Adipocyte (in vitro differentiated cells): ENCODE measurements at regions not wholly inside any gene's neighbourhood (a gene's known extent, or its start where the extent isn't known, plus 50 kb on each side); places are given as distances from the start of the nearest gene placed in this dataset.
A peak's percentile ranks its signal among the peaks of the same experiment; 100 is the strongest.

Experiments used
- DNase-seq: peaks from one replicate; pipeline ENCODE4 v3.0.0-alpha.2; 2015; ENCODE audit warnings: low read depth
- H3K27me3 ChIP-seq: replicated peaks from 2 replicates; pipeline ENCODE4 v1.7.0; 2013; ENCODE audit warnings: mild to moderate bottlenecking, low read length, moderate library complexity; ENCODE audit not compliant: control insufficient read depth, insufficient read depth
- H3K36me3 ChIP-seq: 2 replicates; pipeline ENCODE4 v1.7.0; 2013; ENCODE audit warnings: low read length, mild to moderate bottlenecking, moderate library complexity; ENCODE audit not compliant: control insufficient read depth, insufficient read depth, severe bottlenecking
- H3K4me1 ChIP-seq: 2 replicates; pipeline ENCODE4 v1.7.0; 2013; ENCODE audit warnings: mild to moderate bottlenecking, low read length, moderate library complexity; ENCODE audit not compliant: control insufficient read depth, insufficient read depth
- H3K4me3 ChIP-seq: 2 replicates; pipeline ENCODE4 v1.7.0; 2013; ENCODE audit warnings: mild to moderate bottlenecking, low read length, moderate library complexity
- H3K9ac ChIP-seq: 2 replicates; pipeline ENCODE4 v1.7.0; 2013; ENCODE audit warnings: mild to moderate bottlenecking, low read length, moderate library complexity
- H3K9me3 ChIP-seq: 2 replicates; pipeline ENCODE4 v1.7.0; 2013; ENCODE audit warnings: mild to moderate bottlenecking, low read length, moderate library complexity; ENCODE audit not compliant: control insufficient read depth

DNA sequence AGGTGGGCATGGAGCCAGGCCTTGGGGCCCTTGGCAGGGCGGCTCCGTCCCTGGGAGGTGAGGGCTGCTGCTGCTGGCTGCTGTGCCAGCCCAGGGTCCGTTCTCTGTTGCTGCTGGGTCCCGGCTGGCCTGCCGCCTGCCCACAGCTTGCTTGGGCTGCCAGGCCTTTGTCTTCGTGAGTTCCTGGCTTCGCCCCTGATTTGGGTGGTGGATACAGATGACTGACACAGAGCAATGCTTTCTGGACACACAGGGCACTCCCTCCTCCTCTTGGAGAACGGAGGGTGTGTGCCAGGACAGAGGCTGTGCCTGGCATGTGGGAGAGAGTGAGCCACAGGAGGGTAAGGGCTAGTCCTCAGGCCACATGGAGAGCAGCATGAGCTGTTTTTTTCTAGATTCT, 166.1 kb downstream of the MACROH2A1 start:
- H3K36me3 ChIP-seq: no peaks in the 10 kb centered on the region
- H3K4me1 ChIP-seq: peaks cover 30% of the 10 kb centered on the region
- DNase-seq: no peak
- peaks cover 16% of the 10 kb centered on the region for H3K9me3 ChIP-seq
- no peak overlapping the region for H3K9ac ChIP-seq
- no peak overlapping the region for H3K4me3 ChIP-seq
- no peaks in the 10 kb centered on the region for H3K27me3 ChIP-seq

DNA sequence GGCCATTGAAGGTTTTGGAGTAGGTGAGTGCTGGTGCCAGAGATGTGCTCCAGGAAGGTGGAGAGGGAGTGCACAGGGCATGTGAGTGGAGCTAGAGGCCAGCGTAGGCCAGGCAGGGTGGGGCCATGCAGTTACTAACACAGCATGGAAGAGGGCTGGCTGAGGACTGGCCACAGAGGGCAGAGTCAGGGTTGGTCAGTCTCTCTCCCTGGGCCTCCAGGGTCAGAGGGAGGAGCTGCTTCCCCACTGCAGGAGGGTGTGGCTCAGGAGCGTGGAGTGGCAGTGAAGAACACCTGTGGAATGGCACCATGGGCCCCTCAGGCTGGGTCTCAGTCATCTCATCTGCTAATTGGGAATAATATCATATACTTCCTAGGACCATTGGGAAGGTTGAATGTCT, 167.7 kb downstream of the MACROH2A1 start:
- Histone ChIP-seq H3K9me3 (peaks cover 16% of the 10 kb centered on the region), H3K9ac (no peak overlapping the region), H3K27me3 (no peaks in the 10 kb centered on the region), H3K4me3 (no peak overlapping the region), H3K4me1 (peaks cover 23% of the 10 kb centered on the region), H3K36me3 (no peaks in the 10 kb centered on the region)
- DNase-seq: no peak

DNA sequence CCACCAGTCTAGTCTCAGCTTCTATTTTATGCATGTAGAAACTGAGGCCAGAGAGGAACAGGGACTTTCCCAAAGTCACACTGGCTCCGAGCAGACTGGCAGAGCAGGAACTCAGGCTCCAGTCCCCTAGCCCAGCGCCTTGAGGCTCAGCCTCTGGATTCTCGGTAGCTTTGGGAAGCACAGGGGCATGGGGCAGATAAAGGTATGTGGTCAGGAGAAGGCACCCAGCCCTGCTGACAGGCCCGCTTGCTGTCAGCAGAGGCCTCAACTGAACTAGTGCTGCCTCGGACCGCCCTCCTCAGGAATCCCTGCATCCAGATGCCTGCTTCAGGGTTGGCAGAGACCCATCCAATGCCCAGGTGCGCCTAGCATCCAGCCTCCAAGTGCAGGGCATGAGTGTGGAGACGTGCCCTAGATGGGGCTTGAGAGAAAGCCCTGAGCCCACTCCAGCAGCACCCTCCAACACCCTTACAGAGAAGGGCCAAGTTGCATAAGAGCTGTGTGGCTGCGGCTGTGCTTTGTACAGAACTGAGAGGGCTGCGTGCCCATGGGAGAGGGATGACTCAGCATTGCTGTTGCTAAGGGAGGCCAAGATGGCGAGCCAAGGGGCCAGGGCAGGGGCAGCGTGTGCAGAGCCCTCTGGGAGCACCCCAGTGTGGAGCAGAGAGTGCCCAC, 168.6 kb downstream of the MACROH2A1 start:
- DNase-seq: peak; percentile 63

DNA sequence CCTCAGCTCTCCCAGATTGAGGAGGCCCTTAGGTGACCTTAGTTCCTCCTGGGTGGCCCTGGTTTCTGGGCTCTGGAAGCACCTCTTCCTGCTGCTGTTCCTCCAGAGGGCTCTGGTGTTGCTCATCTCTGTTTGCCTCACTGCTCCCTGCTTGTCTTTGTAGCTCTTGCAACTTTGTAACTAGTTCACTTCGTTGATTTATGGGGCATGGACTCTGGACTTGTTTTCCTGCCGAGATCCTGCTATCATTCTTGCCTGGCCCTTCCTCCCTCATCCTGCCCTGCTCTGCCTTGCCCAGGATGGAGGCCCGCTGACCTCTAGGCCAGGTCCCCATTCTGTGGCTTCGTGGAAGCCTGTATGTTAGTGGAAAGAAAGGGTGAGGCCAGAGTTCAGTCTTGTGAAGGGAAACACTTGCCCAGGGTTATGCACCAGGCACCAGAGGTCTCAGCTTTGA, 169.3 kb downstream of the MACROH2A1 start:
- DNase-seq: no peak
- Histone ChIP-seq H3K9ac (no peak overlapping the region), H3K4me3 (no peak overlapping the region), H3K9me3 (peaks cover 16% of the 10 kb centered on the region), H3K4me1 (peaks cover 23% of the 10 kb centered on the region), H3K27me3 (peaks cover 4% of the 10 kb centered on the region), H3K36me3 (no peaks in the 10 kb centered on the region)

More for the DNA sequence above, 168.6 kb downstream of the MACROH2A1 start:
- H3K9me3 ChIP-seq: peaks cover 16% of the 10 kb centered on the region
- H3K9ac ChIP-seq: no peak overlapping the region
- H3K36me3 ChIP-seq: no peaks in the 10 kb centered on the region
- peak overlapping the region; percentile 30 for H3K4me3 ChIP-seq
- peaks cover 23% of the 10 kb centered on the region for H3K4me1 ChIP-seq
- H3K27me3 ChIP-seq: peaks cover 1% of the 10 kb centered on the region

DNA sequence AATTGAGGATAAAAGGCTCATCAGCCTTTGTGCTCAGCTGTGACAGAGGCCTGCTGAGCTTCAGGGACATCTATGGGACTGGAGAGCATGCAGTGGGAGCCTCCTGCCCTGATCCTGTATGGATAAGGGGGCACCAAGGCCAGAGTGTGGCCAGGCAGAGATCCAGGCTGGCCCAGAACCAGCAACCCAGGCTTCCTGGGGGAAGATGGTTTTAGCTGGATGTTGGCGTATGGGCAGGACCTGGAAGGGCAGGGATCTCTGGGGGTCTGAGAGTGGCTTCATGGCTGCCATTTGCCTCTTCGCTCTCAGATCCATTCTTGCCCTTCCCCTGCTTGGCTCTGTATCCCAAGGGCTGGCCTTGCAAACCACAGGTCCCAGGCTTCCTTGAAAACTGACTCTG, 169.9 kb downstream of the MACROH2A1 start:
- Histone ChIP-seq H3K36me3 (no peaks in the 10 kb centered on the region), H3K4me3 (no peak overlapping the region), H3K4me1 (peaks cover 23% of the 10 kb centered on the region), H3K27me3 (peaks cover 4% of the 10 kb centered on the region), H3K9ac (no peak overlapping the region), H3K9me3 (peaks cover 16% of the 10 kb centered on the region)
- DNase-seq: no peak

DNA sequence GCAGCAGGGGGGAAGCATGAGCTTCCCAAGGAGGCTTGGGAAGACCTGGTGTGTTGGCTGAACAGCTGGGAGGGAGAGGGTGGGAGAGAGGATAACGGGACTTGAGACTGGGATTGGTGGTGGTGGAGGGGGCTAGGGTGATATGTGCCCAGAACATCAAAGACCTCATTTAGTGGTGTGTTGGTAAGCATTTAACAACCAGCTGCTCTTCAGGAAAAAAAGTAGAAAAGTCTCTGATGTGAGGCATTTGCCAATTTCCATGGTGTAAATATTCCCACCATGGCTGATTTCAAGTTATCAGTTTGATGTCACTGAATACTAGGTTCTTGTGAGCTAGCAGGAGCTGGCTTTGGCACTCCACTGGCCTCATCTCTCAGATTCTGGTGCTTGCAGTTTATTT, 170.8 kb downstream of the MACROH2A1 start:
- Histone ChIP-seq H3K4me3 (no peak overlapping the region), H3K4me1 (peaks cover 23% of the 10 kb centered on the region), H3K9me3 (peaks cover 16% of the 10 kb centered on the region), H3K27me3 (peaks cover 4% of the 10 kb centered on the region), H3K9ac (no peak overlapping the region), H3K36me3 (no peaks in the 10 kb centered on the region)
- no peak for DNase-seq

DNA sequence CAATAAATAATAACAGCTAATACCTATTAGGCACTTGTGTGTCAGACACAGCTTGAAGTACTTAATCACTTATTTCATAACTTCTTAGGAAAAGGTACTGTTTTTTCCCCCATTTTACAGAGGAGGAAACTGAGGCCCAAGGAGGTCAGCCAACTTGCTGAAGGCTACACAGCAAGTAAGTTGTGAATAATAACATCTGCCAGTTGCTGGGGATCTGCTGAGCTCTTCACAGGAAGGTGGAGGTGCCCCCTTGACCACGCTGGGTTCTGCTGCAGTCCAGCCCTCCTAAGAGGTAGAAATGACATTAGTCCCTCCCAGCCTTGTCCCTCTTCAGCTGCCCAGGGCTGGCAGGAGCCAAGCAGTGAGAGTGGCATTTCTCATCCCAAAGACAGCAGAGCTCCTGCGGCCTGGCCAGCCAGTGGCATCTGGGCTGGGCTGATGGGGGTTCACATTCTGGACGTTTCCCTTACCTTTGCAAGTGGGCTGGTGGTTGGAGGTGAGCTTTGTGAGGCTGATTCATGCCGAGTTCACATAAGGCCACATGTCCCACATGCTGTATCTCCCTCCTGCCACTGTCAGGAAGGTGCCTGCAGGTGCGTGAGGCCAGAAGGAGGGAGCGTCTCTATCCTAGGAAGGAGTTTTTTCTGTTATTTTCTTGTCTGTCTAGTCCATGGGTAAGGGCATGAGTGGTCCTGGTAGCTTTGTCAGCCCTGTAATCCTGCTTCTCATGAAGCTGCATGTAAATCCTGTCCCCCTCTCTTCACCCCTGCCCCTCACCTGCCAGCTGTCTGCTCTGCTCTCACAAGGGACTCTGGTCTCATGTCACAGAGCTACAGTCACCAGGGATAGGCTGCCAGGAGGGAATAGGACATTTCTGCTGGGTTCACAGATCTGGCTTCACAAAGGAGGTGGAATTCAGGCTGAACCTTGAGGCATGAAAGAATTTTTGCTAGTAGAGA, 171.7 kb downstream of the MACROH2A1 start:
- DNase-seq: no peak
- Histone ChIP-seq H3K36me3 (no peaks in the 10 kb centered on the region), H3K9me3 (peaks cover 16% of the 10 kb centered on the region), H3K4me3 (no peak overlapping the region), H3K27me3 (peaks cover 4% of the 10 kb centered on the region), H3K9ac (no peak overlapping the region), H3K4me1 (peaks cover 23% of the 10 kb centered on the region)

DNA sequence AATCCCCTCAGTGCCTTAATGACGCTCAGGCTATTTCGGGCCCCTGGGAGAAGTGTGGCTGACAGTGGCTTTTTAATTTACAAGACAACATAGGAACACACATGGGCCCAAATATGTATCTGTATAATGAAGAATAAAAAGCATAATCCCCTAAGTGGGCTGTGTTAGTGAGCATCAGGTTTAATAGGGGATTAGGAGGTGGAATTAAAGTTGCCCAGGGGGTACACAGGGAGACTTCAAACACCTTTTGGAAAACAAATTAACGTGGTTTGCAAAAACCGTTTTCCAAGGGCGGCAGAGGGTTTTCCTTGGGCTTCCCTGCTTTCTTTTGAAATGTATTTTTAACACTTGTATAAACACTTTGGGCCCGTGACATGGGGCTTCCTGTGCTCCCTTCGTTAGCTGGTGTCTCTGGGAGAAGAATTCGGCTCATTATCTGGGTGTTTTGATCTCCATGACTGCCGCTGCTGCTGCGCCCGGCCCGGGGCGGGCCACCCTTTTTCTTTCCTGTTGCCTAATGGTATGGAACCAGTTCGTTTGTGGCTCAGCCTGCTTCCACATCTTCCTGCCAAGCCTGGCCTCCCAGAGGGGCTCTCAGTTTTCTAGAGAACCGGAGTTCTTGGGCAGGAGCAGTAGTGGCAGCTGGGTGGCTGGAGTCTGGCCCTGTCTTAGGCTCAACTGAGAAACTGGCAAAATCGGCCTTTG, 173.0 kb downstream of the MACROH2A1 start:
- Histone ChIP-seq H3K4me3 (no peak overlapping the region), H3K27me3 (peaks cover 4% of the 10 kb centered on the region), H3K9ac (no peak overlapping the region), H3K36me3 (no peaks in the 10 kb centered on the region), H3K4me1 (peaks cover 22% of the 10 kb centered on the region), H3K9me3 (peaks cover 16% of the 10 kb centered on the region)
- DNase-seq: no peak

DNA sequence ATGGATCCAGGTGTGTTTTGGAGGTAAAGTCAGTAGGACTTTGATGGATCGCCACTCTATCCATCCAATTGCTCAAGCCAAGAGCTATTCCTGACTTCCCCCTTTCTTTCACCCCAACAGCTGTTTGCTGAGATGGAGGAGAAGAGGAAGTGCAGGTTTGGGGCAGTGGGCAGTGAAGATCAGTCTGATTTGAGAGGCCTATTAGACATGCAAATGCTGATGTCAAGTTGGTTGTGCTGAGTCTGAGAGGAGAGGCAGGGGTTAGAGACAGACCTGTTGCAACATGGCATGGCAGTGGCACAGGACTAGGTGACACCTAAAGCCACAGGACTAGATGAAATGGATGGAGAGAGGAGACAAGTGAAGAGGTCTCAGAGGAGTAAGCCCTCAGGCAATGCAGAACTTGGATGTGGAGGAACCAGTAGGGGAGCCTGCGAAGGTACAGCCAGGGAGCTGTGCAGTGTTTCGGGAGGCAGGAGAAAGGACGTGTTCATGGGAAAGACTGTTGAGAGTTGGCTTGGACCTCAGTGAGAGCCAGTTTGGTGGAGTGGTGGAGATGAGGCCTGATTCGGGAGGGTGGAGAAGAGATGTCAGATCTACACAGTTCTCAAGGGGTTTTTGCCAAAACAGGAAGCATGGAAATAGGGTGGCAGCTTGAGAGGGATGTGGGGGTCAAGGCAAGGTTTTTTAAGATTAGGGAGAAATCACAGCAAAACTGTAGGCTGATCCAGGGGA, 175.0 kb downstream of the MACROH2A1 start:
- Histone ChIP-seq H3K4me1 (peaks cover 4% of the 10 kb centered on the region), H3K9me3 (peaks cover 9% of the 10 kb centered on the region), H3K36me3 (no peaks in the 10 kb centered on the region), H3K9ac (no peak overlapping the region), H3K27me3 (peaks cover 4% of the 10 kb centered on the region), H3K4me3 (no peak overlapping the region)
- no peak for DNase-seq

DNA sequence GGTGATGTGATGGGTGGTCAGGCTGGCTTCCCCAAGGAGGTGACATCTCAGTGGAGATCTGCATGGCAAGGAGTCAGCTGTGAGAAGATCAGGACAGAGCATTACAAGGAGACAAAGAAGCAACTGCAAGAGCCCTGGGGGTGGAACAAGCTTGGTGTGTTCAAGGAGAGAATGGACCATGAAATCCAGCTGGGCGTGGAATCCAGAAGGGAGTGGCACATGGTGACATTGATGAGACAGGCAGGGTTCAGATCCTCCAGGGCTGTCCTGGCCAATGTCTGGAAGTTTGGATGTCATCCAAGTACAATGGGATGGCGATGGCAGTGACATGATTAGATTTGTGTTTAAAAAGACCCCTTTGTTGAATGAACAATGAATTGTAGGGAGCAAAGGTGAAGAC, 175.6 kb downstream of the MACROH2A1 start:
- peaks cover 4% of the 10 kb centered on the region for H3K9me3 ChIP-seq
- no peak for DNase-seq
- H3K9ac ChIP-seq: no peak overlapping the region
- H3K36me3 ChIP-seq: no peaks in the 10 kb centered on the region
- no peak overlapping the region for H3K4me3 ChIP-seq
- peaks cover 4% of the 10 kb centered on the region for H3K27me3 ChIP-seq
- peaks cover 4% of the 10 kb centered on the region for H3K4me1 ChIP-seq
